Vagina (tissue), 2 donors: ENCODE measurements at regions not wholly inside any gene's neighbourhood (a gene's known extent, or its start where the extent isn't known, plus 50 kb on each side); places are given as distances from the start of the nearest gene placed in this dataset.

Source experiments
- POLR2A ChIP-seq, 2 donors: fragments of 450-650 bp; IDR thresholded peaks; one replicate each; pipeline ENCODE4 v1.6.1; 2017; ENCODE audit warnings: antibody characterized with exemption in 2 of 2, mild to moderate bottlenecking in 2 of 2, moderate library complexity in 2 of 2
- TF ChIP-seq, protein P1 (sequence below), 3 experiments: fragments of 450-650 bp in 2 of 3; fragments of 200-600 bp in 1 of 3; sonication (generic) in 1 of 3; IDR thresholded peaks; one replicate each; pipeline ENCODE4 v1.5.1; 2017 to 2019; ENCODE audit warnings: antibody characterized with exemption in 3 of 3, mild to moderate bottlenecking in 2 of 3, moderate library complexity in 2 of 3

DNA sequence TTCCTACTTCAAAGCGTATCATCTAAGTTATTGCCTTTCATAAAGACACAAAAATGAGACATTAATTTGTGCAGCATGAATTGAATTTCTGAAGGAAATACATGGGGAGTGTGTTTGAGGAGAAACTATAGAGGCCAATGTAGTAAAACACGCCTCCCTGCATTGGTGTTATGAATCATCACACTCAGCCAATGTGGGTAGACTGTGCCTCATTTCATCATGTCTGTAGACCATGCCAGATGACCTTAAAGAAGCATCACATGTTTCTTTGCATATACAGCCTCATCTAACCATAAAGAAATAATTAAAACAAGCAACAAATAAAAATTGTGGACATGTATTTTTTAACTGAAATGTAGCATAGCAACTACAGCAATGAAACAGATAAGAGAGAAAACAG lies 486.0 kb upstream of the ADAMTS9 start:
- TF ChIP-seq, protein P1, sequence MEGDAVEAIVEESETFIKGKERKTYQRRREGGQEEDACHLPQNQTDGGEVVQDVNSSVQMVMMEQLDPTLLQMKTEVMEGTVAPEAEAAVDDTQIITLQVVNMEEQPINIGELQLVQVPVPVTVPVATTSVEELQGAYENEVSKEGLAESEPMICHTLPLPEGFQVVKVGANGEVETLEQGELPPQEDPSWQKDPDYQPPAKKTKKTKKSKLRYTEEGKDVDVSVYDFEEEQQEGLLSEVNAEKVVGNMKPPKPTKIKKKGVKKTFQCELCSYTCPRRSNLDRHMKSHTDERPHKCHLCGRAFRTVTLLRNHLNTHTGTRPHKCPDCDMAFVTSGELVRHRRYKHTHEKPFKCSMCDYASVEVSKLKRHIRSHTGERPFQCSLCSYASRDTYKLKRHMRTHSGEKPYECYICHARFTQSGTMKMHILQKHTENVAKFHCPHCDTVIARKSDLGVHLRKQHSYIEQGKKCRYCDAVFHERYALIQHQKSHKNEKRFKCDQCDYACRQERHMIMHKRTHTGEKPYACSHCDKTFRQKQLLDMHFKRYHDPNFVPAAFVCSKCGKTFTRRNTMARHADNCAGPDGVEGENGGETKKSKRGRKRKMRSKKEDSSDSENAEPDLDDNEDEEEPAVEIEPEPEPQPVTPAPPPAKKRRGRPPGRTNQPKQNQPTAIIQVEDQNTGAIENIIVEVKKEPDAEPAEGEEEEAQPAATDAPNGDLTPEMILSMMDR (IDR thresholded peaks at IDR 0.05): no peak
- no peak for TF ChIP-seq POLR2A (IDR thresholded peaks at IDR 0.05)
